HT-29 (cell line): ENCODE measurements at regions not wholly inside any gene's neighbourhood (a gene's known extent, or its start where the extent isn't known, plus 50 kb on each side); places are given as distances from the start of the nearest gene placed in this dataset.

Experiments used
- DNase-seq: peaks from one replicate; pipeline ENCODE4 v3.0.0-alpha.2; 2015; ENCODE audit warnings: low spot score

DNA sequence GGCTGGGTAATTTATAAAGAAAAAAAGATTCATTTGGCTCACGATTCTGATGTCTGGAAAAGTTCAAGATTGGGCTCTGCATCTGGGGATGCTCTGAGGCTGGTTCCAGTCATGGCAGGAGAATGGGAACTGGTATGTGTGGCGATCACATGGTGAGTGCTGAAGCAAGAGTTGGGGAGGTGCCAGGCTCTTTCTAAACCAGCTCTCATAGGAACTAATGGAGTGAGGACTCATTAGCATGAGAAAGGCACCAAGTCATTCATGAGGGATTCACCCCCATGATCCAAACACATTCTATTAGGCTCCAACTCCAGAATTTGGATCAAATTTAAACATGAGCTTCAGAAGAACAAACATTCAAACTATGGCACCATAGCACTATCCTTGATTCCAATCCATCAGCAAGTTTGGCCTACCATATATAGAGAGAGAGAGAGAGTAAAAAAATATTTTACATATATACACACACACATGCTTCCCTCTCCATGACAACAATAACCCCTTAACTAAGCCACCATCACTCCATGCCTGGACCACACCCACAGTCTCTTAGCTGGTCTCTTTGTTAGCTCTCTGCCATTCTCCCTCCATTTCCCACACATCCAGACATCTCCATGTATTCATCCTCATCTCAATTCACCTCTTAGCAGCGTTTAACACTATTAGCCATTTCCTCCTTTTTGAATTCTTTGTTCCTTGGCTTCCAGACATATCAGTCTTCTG lies 57.9 kb downstream of the NPY start:
- no peak for DNase-seq

DNA sequence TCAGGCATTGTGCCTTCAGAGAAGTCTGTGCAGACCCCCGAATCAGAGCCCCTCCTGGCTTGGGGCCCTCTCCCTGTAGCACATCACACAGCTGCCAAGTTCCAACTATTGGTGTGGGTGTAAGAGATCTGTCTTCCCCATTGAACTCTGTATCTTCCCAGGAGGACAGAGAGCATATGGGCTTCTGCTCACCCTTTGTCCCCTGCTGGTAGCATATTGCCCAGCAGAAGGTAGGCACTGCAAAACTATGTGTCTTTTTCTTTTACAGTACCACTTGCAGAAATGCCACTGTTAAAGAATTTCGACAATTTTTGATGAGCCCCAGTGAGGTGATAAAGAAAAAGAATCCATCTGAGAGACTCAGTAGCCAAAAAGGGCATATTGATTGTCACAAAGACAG lies 59.6 kb downstream of the NPY start:
- no peak for DNase-seq

DNA sequence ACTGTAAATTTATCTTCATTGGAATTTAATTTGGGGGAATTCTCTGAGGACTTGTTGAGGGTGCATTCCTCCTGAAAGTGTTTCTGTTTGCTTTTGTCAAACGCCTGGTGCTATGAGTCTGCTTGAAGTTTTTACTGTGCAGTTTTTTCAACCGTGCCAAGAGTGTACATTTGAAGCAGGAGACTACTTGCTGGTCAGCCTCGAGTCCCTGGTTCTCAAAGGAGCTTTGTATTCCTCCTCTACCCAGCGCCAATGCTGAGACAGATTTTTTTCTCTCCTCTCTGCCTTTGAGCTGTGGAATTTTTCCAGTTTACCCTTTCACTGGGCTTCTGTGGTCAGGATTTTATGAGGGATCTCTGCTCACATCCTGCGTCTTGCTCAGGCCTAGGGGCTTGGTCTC lies 62.1 kb downstream of the NPY start:
- DNase-seq: no peak

DNA sequence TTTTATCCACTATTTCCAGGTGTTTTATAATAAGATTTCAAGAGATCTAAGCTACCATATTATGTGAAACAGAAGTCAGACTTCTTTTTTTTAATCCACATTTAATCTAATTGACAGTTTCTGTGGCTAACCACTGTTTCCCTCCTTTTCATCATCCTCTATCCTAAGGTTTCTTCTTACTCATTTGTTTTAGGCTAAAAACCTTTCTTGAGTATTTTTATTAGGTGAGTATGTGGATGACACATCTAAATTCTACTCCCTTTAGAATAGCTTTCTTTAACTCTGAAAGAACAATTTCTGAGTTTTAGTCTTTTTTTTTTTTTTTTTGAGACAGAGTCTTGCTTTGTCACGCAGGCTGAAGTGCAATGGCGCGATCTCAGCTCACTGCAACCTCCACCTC lies 62.7 kb downstream of the NPY start:
- no peak for DNase-seq

DNA sequence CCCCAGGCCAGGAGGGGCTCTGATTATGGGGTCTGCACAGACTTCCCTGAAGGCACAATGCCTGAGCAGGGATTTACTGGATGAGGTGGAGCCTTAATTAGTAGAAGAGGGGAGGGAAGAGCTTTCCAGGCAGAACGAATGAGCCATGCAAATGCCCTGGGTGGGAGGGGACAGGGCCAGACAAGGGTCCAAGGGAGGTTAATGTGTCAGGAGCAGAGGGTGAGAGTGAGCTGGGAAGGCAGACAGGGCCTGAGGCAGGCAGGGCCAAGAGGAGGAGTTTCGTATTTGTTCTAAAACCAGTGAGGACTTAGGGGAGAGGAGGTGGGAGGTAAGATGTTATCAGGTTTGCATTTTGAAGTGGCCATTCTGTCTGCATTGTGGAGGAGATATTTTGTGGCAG lies 65.3 kb downstream of the NPY start:
- no peak for DNase-seq

DNA sequence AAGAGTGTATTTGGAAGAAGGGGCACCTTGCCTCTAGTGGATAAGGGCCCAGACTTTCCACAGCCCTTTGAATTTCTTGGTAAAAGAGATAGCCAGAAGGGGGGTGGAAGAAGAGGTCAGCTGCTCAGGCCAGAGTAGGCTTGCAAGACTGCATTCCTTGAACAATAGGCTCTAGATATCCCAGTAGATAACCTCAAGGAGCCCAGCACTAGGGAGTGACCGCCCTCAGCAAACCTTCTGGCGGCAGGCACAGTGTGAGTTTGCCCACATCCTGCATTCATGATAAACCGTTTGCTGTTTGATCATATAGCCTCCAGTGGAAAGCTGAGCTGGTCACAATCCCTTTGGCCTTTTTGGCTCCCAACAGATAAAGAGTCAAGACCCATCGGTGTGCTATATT lies 70.5 kb downstream of the NPY start:
- DNase-seq: no peak

DNA sequence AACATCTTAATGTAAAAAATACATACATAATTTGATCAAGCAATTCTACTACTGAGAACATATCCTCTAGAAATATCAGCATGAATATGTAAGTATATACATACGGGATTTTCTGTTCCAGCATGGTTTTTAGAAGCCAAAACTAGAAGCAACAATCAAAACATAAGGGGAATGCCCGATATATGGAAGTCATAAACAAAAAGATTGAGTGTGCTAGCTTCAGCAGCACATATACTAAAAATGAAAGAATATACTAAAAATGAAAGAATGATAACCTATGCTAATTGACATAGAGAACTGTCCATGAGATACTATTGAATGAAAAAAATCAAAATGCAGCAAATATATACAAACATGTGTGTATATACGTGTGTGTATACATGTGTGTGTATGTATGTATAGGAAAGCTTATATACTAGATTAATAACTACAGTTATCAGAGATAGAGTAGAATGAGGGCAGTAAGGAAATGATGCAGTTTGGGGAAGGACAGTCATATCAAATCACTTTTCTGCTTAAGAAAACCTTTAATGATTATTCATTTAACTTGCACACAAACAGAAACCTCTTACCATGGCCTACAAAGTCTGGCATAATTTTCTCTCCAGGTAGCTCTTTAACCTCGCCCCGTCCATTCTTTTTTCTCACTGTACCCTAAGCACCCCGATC lies 72.9 kb downstream of the NPY start:
- no peak for DNase-seq

DNA sequence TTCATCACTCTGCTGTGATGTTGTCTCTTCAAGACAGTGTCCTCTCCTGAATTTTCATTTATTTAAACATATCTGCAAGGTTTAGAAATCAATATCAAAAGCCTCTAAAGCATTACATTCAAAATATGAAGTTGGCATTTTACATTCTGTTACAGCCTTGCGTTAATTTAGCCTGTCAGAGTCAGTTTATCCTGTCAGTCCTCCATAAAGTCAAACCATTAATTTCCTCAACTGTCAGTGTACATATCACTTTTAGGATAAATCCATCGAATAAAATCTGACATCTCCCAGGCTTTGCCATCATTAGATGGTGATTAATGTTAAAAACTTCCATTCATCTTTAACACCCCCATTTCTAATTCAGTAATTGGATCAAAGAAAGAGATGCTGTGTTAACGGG lies 77.0 kb downstream of the NPY start:
- DNase-seq: no peak

DNA sequence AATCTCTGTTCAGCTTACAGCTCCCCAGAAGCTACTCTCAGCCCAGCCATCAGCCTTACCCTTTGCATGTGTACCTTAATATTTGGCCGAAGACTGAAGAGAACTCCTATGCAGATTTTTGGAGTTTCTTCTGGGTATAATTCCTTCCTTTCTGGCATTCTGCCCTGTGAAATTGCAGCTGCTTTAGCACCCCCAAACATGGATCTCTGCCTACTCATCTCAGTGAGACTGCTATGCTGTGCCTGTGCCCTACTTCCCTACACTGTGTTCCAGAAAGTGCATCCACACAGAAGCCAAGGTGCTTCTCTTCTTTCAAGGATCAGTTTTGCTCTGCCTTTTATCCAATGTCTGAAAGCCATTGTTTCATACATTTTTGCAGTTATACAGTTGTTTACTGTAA lies 81.6 kb downstream of the NPY start:
- DNase-seq: no peak

DNA sequence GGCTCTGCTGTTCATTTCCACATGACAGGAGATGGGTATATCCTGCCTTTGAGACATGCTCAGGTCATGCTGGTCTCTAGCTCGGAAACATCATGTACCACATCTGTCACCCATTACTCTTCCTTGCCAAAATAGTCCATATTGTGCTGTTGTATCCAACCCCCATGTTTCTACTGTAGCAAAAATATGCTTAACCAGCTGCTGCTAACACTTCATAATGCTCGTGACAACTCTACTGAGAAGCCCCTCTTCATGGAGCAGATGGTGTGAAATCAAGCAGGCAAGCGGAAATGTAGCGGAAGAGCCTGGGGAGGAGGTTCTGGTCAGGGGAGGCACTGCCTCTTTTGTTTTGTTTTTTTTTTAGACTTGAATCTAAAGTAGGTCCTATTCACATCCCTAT lies 82.9 kb downstream of the NPY start:
- no peak for DNase-seq

DNA sequence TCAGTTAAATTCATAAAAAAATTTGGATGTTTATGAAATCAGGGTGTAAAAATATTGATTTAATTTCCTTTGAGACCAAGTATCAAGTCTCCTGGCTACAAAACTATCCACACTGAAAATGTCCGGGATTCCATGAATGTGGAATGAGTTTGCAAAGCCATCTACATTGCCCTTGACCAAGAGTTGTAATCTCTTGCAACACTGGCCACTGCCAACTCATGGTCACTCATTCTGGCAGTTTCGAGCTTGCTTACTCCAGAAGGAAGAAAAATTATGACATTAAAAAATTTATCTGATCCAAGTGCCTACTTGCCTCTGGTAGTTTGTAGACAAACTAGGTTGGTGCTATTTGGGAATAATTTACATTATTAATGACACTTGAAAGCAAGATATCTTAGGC lies 84.2 kb downstream of the NPY start:
- no peak for DNase-seq

DNA sequence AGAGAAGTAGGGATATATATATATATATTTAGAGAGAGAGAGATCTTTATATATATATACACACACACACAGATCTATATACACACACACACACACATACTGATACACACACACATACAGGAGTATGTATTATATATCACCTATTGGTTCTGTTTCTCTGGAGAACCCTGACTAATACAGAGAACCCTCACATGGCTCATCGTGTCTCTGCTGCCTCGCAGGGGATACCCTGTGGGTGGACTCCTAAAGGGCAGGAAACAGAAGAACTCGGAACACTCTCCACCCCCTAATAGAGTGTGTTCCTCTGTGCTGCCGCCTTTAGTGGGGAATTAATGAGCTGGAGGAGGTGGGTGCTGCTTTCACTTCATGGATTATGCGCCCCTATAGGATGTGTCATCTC lies 86.6 kb downstream of the NPY start:
- DNase-seq: no peak

DNA sequence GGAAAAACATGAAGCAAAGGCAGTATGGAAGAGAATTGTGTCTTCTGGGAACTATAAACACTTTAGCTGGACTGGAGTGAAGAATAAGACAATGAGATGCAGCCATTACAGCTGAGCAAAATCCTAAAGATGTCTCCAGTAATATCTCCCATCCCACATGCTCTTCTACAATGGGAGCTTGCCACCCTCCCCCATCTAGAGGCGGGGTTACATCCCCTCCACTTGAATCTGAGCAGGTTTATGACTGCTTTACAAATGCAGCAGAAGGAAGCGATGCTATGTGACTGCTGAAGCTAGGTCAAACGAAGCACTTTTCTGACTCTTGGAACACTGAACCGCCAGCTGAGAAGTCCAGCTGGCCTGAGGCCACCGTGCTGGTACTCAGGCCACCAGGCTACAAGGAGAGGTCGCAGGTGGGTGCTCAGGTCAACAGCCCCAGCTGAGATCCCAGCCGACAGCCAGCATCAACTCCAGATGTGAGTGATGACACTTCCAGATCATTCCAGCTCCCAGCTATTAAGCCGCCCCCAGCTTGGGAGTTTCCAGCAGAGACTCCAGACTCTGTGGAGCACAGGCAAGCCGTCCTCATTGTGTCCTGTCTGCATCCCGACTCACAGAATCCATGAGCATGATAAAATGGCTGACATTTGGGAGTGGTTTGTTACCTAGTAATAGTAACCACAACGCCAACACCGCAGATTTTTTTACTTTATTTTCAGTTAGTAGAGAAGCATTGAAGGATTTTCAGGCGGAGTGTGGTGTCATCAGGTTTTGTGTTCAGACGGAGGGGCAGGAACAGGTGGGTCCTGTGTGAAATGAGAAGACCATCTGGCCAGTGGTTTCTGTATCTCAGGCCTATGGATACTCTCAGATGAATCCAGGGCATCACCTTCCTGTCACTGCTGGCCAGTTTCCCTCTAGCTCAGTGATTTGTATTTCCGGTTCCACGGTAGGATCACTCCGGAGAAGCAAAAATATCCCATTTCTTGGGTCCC lies 89.3 kb downstream of the NPY start:
- no peak for DNase-seq

DNA sequence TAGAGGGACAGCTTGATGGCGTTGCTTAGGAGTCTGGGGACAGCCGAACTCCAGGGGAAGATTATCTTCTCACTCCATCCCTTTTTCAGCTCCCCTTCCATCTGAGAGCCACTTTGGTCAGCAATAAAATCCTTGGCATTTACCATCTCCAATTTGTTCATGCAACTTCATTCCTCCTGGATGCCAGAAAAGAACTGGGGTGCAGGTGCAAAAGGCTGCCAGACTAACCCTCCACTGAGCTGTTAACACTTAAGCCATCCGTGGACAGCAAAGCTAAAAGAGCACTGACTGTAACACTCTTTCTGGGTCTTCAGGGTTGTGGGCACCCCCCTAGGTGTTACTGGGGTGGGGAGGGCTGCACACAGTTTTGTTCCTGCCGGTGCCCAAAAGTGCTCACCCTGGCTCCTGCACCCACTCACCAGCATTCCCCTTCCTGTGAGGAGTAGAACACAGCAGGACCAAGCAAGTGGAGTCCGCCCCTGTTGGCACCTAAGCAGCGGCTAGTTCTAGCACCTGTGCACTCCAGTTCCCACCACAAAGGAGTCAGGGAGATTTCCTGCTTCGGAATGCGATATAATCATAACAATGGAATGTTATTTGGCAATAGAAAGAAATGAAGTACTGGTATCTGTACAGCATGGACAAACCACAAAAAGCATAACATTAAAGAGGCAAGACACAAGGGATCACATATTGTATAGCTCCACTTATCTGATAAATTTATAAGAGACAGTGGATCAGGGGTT lies 95.1 kb downstream of the NPY start:
- DNase-seq: peak; percentile 17

DNA sequence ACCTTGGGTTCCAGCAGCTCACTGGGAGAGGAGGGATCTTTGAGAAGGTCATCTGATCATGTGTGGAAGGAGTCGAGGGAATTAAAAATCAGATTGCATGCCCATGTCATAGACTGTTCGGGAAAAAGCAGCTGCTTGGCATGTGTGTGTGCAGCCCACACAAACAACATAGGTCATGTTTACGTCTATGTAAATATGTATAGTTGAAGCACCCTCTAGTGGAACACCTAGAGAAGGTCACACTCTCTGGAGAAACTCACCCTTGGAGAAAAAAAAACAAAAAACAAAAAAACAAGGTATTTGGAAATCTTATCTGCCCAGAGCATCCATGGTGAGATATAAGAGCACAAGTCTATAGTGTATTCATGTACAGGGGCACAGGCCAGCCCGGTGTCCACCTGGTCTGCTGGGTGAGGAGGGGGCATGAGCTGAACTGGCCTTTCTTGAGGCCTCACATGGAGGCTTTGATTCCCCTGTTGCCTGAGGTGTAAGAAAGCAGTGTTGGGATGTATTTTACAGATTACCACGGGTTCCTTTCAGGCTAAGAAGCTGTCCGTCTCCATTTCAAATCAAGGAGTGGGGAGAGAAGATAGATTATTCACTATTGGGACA lies 98.0 kb downstream of the NPY start:
- DNase-seq: peak; percentile 28

DNA sequence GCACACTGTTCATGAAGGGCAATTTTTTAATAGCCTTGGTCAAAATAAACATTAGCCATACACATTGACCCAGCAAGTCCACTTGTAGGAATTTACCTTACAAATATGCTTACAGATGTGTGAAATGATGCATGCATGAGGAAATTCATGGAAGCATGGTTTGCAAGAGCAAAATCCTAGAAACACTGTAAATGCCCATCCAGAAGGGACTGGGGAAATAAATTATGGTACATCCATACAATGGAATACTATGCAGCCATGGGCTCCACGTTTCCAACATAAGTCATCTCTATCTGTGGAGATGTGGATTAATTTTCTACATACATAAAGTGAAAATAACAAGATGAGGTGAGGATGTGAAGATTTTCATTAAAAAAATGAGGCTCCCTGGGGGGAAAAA lies 99.1 kb downstream of the NPY start:
- no peak for DNase-seq

DNA sequence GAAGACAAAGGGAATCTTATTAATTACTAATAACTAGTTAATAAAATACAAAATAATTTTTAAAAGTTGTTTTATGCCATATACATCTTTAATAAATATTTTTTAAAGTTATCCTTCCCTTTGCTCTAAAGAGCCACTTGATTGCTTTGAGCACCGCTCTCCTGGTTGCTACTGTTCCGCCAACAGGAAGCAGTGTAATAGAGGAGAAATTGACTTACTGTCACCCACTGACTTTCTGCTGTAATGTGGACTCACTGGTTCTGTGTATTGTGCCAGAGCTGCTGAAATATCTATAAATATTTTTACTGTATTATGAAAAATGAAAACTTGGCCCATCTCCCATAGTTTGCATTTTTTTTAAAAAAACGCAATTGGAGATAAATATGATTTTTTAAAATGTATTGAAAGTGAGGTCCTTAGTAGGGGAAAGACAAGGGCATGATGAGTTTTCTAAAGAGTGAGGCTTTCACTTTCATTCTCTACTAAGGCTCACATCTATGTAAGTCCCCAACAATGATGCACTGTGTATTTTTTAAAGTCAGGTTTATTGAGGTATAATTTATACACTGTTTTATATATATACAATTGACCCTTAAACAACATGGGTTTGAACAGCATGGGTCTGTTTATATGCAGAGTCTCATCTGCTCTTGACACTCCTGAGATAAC lies 100.5 kb downstream of the NPY start:
- no peak for DNase-seq

DNA sequence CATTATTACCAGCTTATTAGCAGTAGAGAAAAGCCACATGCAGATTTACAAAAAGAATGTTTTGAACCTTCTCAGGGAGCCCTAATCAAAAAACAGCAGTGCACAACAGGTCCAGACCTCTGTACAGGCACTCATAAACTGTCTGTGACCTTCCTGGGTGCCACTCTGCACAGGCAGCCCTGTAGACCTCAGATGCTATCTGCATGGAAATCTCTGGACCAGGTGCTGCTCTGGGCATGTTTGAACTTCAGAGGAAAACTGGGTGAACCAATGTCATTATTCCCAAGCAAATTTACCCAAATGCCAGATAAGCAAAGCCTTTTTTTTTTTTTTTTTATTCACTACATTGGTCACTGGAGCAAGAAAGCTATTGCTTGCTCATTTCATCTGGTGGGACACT lies 104.2 kb downstream of the NPY start:
- no peak for DNase-seq

DNA sequence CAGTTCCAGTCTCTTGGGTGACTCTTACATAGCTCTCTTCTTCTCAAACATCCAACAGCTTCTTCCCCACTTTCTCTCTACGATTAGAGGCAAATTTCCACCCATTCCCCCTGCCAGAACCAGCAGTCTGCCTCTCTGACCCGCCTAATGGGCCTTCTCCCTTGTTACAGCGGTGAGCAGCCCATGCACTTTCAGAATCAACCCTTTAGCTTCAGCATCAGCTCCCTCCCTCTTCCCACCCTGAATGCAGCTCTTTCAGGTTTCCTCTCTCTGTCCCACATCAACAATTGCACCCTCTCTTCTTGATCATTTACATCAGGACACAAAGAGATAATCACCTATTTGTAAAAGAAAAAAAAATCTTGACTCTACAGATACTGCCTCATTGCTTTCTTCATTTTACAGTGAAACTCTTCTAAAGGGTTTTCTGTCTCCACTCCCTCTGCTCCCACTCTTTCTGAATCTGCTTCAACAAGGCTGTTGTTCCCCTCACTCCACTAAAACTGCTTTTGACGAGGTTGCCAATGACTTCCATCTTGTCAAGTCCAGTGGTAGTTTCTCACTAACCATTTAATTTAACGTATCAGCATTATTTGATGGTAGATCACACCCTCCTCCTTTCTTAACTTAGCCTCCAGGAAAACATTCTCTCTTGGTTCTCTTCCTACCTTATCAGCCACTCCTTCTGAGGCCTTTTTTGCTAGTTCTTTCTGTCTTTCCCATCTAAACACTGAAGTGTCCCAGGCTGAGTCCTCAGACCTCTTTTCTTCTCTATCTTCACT lies 106.6 kb downstream of the NPY start:
- no peak for DNase-seq

DNA sequence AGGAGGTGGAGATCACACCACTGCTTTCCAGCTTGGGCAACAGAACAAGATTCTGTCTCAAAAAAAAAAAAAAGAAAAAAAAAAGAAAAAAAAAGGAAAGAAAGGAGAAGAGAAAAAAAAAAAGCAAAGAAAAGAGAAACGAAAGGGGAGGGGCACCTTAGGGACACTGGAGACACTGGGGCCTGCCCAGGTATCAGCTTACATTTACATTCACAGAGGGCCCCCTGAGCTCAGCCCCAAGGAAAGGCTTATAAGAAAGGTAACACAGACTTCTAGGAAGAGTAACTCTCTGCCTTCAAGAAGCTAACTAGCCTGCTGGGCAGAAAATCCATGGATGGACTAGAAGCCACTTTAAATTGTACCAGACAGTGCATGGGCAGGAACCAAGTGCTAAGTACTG lies 108.8 kb downstream of the NPY start:
- no peak for DNase-seq
